GM19467 (cell line): ENCODE measurements at regions not wholly inside any gene's neighbourhood (a gene's known extent, or its start where the extent isn't known, plus 50 kb on each side); places are given as distances from the start of the nearest gene placed in this dataset.

ENCODE experiments used
- ATAC-seq: cut with Tn5 transposase; IDR thresholded peaks from one replicate; pipeline ENCODE4 v1.9.1; 2021; ENCODE audit warnings: mild to moderate bottlenecking, moderate library complexity; ENCODE audit not compliant: unreplicated experiment

DNA sequence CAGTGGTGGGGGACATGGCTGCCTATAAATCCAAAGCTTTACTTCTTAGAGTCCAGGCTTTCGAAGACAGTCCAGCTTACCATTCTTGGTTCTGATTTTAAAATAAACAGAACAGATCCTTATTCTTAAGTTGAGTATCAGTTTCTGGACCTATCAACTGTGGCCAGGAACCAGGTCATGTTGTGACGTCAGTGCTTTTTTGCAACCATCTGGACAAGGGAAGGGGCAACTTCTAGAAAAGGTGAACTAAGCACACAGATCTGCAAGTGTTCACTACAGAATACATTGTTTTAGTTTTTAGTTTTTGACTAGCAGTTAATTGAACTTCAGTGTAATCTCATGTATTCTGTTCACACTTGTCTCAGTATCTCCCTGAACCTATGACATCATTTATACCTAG lies 326.0 kb upstream of the MGAT5 start:
- ATAC-seq: no peak

DNA sequence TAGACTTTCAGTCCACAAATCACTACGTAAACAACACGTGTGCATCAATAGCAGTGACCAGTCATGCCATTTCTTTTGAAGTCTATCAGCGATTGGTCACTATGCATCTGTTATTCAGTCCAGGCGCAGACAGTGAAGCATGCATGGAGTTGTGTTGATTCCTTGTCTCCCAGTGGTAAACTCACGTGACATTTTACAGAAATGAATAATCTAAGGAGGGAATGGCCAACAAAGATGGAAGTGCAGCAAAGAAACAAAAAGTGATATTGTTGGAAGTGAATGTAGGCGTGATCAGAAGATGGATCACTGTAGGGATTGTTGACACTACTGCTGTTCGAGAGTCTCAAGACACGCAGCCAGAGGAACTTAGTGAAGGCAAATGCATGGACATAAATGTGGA lies 317.8 kb upstream of the MGAT5 start:
- ATAC-seq: no peak

DNA sequence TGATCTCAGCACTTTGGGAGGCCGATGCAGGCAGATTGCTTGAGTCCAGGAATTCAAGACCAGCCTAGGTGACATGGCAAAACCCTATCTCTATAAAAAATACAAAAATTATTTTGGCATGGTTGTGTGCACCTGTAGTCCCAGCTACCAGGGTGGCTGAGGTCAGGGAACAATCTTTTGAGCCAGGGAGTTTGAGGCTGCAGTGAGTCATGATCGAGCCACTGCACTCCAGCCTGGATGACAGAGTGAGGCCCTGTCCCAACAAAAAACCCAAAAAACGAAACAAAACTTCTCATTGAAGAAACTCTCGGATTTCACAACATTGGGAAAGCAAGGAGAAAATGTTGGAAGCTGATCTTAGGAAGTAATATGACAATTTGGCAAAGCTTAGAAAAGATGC lies 317.3 kb upstream of the MGAT5 start:
- no peak for ATAC-seq

DNA sequence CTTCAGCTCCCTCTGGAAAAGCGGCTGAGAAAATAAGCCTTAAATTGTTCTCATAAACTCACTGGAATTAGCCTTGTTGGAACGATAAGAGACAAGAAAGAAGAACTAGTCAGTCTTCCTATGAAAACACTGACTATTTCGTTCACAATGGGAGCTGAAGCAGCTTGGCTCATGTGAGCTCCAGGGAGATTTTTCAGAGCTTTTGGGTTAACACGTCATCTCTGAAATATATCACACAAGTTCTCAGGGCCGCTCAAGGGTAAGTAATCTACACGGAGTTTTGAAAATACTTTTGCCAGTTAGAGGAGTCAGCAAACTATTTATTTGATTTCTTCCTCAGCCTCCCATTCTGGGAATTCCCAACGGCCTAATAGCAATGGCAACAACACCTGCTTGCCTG lies 316.2 kb upstream of the MGAT5 start:
- no peak for ATAC-seq

DNA sequence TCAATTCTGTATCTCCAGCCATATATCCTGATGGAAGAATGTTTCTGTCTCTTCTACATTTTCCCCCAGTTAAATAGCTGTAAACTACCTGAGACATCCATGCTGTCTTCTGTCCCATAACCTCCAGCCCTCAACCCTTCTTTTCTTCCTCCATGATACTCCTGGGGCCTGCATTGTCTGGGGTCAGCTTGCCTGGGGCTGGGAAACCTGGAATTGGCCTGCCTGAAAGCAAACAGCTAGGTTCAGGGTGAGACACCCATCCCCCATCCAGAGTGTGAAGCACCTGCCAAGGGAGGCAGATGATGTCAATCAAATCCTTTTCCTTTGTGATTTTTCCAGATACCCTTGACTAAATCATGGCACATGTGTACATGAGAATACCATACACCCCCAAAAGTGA lies 313.7 kb upstream of the MGAT5 start:
- ATAC-seq: no peak

DNA sequence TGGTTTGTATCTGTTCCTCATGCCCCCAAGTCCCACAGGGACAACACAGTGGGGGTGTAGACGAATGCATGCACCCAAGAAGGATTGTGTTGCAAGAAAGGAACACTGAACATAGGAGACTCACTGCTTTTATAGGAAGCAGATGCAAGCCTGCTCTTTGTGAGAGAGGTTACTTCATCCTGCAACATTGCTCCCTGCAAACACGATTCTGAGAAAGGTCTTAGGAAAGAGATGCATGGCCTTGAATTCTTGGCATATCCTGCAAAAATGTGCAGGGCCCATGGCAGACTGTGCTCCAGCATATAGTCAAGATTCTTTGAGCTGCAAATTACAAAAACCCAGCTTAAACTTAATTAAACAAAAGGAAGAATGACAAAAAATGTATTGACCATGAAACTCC lies 312.2 kb upstream of the MGAT5 start:
- ATAC-seq: no peak

DNA sequence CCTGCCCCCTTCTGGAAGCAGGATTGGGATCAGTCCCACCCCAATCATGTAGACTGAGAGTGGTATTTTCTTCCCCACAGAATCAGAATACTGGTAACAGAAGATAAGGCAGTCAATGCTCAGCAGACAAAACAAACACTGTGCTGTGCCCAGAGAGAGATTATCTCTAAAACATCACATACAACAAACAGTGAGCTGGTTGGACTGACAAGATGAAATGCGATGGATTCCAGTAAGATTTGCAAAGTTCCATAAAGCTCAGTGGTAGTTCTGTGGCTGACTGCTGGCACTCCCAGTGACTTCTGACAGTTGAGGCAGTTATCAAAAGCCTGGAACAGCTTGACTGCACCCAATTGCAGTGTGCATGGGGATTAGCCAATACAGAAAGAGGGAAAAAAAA lies 311.5 kb upstream of the MGAT5 start:
- no peak for ATAC-seq

DNA sequence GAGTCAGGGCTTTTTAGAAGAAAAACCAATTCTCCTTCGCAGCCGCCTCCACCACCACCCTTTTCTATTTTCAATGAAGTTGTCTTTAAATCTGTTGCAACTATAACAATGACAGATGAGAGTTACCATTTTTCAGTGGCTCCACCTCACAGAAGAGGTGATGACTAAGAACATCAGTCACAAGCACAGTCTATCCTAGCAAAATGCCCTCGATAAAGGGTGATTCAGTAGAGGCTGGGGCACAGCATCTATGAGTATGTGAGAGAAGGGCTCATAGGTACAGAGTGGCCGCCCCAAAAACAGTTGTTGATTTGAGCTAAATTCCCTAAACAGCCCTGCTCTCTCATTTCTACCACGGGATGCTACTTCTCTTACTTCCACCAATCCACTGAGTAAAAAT lies 310.8 kb upstream of the MGAT5 start:
- no peak for ATAC-seq

DNA sequence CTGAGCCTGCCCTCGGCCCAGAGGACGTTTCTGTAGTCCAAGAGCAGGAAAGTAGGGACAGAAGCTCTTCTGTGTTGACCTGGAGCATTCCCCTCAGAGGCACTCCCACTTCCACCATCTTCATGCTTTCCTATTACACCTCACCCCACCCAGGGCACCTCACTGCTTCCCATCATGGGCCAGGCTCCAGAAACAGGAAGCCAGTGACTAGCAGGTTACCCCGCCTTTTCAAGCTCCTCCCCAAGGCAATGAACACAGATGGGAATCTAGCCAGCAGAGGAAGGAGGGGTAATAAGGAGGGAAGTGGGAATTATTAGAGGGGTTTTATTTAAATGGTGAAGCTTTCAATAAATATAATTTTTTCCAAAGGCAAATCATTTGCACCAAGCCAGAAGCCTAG lies 308.8 kb upstream of the MGAT5 start:
- ATAC-seq: no peak

DNA sequence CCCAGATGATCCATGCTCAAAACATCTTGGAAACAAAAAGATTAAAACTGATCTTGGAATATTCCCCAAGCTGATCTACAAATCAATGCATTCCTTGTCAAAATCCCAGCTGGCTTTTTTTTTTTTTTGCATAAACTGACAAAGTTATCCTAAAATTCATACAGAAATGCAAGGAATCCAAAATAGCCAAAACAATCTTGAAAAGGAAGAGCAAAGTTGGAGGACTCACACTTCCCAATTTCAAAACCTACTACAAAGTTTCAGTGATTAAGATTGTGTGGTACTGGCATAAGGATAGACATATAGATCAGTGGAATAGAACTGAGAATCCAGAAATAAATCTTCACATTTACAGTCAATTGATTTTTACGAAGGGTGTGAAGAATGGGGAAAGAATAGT lies 306.8 kb upstream of the MGAT5 start:
- no peak for ATAC-seq

DNA sequence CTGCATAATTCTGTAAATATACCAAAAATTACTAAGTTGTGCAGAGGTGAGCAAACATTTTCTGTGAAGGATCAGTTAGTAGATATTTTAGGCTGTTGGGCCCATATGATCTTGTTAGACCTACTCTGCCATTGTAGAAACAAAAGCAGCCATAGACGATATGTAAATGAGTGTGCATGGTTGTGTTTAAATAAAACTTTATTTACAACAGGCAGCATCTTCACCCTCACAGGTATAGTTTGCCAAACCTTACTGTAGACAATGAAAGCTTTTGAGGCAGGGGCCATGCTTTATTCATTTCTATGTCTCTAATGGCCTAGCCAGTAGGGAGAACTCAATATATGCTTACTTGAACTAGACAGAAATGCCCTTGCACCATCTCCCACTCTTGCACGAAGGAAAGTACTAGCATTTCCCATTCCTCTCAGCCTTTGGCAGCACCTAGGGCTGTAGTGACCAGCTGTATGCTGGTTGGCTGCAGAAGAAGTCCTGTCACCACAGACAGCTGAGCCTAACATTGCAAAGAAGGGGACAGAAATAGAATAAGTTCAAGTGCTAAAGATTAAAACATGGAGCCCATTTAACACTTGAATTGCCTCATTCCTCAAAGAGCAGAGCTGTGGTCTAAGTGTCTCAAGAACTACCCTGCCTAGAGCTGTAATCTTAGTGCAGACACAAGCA lies 305.1 kb upstream of the MGAT5 start:
- ATAC-seq: no peak

DNA sequence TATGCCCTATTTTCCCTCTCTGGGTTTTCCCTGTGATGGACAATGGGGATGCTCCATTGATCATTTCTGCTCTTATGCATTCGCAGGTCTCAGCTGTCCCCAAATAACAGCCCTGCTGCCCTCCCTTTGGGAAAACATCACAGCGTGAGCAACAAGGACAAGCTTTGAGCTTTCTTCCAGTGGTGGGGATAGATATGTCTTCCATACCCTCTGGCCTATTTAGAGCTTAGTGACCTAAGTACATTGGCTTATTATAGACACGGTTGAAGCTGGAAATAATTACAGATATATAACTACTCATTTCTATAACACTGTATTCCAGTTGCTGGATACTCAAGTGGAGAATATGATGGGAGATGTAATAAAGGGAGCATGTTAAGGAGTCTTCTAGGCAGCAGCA lies 304.3 kb upstream of the MGAT5 start:
- ATAC-seq: no peak

DNA sequence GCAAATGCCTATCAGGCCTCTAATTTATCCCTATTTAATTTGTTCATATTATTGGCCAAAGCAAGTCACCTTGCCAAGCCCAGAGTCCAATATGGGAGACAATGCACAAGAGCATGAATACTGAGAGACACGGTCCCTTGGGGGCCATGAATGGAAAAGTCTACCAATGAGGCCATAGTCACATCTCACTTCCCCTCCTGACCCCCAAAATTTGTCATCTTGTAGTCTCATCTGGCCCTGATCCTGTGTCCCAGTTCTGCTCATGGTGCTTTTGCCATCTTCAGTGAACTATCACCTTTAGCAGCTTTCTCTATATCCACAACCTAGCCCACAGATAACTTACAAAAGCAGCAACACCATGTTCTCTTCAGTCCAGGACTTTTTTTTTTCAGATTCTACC lies 302.7 kb upstream of the MGAT5 start:
- no peak for ATAC-seq

DNA sequence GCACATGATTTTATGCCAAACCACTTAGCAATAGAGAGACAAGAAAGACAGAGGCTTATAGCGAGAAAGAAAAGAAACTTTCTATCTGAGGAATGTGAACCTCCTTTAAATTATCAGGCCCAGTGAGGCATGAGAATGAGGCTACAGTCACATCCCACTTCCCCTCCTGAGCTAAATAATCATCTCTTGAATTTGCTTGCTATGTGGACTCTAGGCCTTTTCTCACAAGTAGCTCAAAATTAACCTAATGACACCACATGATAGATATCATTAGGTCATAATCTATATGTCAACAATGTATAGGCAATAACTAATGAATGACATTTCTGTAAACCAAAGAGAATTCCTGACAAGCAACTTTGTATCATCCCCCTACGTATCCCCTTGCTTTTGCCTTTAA lies 301.5 kb upstream of the MGAT5 start:
- ATAC-seq: peak; percentile 44

DNA sequence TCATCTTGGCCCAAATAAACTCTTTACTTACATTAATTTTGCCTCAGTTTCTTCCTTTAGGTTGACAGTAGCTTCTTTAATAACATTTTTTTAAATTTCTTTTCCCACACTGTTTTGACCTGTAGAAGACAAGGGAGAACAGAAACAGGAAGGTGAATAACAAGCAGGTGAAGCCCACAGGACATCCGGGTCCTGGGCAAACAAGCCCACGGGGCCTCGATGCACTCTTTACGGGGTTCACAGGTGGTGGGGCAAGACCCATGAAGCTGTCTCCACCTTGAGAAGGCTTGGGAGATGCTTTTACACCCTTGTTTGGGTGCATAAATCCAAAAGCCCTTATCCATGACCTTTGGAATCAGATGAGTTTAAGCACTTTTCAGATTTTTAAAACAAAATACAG lies 301.0 kb upstream of the MGAT5 start:
- no peak for ATAC-seq

DNA sequence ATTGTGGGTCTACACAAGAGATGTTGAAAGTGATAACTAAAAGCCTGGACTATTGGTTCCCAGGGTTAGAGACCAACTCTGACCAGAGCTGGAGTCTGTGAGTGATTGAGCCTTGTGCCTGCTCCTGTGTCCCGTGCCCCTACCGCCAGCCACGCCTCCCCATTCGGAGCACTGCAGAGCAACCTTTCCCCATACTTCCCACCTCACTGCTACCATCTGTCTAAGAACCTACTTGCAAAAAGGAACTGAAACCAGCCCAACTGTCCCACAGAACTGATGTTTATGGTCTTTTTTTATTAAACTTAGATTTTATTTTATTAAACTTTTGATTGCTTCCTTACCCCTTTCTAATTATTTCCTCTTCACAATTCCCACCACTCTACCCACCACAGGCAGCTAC lies 300.3 kb upstream of the MGAT5 start:
- peak; percentile 75 for ATAC-seq

DNA sequence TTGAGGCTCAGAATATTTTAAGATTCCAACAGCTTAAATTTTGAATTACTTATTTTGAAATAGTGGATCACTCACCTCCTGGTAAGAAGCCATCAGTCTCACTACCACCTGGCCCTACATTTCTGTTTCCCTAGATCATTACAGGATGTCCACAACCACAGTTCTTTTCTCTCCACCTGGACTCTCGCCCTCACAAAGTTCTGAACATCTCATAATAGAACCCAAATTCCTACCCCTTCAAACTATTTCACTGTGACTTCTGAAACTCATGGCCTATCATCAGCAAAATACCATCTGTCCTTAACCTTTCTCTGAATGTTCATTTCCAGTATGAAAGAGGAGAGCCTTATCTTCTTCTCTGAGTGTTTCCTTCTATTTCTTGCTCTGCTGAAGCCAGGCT lies 299.2 kb upstream of the MGAT5 start:
- no peak for ATAC-seq

DNA sequence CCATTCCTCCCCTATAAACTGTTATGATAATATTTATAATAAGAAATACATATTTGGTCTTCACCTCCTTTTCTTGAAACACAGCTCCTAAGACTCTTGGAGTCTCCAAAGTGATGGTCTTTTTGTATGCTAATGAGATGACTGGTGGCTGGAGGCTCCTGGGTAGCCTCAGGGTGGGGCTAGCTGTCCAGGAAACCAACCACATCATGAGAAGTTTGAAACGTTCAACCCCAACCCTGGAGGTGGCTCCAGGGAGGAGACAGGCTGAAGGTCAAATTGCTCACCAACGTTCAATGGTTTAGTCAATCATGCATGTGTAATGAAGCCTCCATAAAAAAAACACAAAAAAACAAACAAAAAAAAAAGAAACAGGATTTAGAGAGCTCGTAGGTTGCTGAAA lies 298.7 kb upstream of the MGAT5 start:
- no peak for ATAC-seq

DNA sequence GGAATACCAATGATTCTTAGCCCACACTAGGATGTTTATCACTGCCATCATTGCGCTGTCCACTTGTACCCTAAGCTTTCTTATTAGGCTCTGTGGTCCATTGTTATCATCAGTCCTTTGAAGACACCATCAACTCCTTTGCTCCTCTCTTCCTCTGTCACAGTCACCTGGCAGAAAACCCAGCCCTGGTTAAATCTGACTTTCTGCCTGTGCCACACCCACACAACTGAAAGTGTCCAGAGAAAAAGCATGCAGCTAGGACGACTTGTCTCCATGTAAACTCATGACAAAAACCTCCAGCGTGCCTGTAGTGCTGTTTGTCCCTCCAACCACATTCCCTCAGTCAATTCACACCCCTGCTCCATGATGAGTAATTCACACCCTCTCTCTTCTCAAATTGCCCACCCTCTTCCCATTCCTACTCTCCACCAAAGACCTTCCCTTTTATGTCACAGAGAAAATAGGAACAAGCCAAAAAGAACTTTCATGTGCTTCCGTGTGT lies 297.4 kb upstream of the MGAT5 start:
- no peak for ATAC-seq

DNA sequence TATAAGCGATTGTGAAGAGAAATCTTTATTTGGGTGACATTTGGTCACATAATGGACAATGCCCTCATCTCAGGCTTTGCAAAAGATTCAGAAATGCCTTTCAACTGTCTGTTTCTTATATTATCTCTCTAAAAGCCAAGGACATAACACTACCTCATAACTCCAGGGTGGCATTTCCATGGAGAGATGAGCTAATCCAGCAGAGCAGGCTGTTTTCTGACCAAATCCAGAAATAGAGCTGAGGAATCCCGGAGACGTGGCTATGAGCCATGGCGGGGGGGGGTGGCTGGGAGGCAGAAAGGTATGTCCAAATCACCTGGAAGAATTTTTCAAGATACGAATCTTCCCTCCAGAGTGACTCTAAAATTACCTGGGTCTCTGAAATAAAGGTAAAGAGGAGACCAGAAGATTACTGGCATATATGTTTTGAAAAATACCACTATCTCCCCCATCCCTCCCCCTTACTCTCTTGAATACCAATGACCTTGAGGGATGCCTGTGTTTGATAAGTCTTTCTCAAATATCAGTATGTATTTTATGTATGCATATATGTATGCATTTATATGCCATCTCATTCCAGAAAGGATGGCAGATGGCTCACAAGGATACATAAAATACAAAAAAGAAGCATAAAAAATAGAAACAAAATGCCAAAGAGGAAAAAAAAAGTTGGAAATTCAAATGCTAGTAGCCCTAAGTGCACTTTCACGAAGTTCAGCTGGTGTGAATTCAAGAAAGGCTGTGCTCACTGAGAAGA lies 296.0 kb upstream of the MGAT5 start:
- no peak for ATAC-seq

DNA sequence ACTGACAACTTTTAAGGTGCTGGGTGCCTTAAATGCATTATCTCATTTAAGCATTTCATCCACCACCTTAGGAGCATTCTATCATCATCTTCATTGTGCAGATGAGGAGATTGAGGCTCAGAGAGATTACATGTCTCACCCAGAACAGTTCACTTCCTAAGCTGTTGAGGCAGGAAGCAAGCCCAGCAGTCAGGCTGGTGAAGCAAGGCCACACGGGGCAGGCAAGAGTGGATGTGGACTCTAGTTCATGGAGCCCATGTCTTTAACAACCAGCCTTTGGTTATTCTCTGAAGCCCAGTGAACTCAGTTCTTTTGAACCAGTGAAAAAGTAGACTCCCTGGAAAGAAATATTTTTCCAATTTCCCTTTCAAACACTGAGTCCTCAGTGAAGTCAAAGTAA lies 294.8 kb upstream of the MGAT5 start:
- no peak for ATAC-seq

DNA sequence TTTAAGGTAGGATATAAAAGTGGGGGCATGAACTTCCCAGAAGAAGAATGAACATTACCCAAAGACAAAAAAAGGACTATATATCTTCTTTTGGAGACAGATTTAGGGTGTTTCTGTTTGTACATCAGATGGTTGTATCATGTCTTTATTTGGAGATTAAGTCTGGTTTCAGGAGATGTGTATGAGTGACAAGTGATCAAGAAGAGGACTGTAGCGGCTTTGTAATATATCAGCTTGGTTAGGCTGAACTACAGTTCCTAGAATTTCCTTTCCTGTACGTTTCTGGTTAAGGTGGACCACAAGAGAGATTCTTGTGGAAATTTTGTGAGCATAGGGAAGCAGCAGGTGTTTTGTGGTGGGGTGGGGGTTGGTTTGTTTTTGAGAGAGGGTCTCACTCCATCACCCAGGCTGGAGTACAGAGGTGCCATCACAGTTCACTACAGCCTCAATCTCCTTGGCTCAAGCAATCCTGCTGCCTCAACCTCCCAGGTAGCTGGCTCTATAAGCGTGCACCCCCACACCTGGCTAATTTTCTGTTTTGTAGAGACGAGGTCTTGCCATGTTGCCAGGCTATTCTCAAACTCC lies 287.1 kb upstream of the MGAT5 start:
- no peak for ATAC-seq
